ENCODE measurements at regions not wholly inside any gene's neighbourhood (a gene's known extent, or its start where the extent isn't known, plus 50 kb on each side); places are given as distances from the start of the nearest gene placed in this dataset.
"Not testable (repeated sequence)": the region's sequence is repeated elsewhere in the genome, so short reads cannot be mapped to it uniquely, and the experiment has no call there.

- not testable (repeated sequence) for DNase-seq
Measured at GRCh38 chr16:31581065-31581464, 53.4 kb downstream of the AHSP start.

DNA sequence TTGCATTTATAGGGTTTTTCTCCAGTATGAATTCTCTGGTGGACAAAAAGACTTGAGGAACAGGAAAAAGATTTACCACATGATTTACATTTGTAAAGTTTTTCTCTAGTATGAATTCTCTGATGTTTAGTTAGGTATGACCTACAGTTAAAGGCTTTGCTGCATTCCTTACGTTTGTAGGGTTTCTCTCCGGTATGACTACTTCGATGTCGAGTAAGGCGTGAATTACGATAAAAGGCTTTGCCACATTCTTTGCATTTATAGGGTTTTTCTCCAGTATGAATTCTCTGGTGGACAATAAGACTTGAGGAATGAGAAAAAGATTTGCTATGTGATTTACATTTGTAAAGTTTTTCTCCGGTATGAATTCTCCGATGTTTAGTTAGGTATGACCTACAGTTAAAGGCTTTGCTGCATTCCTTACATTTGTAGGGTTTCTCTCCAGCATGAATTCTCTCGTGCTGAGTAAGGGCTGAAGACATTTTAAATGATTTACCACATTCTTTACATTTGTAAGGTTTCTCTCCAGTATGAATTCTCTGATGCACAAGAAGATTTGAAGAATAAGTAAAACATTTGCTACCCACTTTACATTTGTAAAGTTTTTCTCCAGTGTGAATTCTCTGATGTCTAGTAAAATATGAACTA, 74.2 kb downstream of the AHSP start:
- not testable (repeated sequence) for DNase-seq

GRCh38 chr16:31618130-31618529, 90.4 kb downstream of the AHSP start:
- DNase-seq, result no peak

DNA sequence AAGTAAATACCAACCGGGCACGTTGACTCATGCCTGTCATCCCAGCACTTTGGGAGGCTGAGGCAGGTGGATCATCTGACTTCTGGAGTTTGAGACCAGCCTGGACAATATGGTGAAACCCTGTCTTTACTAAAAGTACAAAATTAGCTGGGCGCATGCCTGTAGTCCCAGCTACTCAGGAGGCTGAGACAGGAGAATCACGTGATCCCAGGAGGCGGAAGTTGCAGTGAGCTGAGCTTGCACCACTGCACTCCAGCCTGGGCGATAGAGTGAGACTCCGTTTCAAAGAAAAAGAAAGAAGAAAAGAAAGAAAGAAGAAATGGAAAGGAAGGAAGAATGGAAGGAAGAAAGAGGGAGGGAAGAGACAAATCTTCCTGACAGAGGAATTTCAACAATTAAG, 108.7 kb downstream of the AHSP start:
- DNase-seq, result no peak

DNA sequence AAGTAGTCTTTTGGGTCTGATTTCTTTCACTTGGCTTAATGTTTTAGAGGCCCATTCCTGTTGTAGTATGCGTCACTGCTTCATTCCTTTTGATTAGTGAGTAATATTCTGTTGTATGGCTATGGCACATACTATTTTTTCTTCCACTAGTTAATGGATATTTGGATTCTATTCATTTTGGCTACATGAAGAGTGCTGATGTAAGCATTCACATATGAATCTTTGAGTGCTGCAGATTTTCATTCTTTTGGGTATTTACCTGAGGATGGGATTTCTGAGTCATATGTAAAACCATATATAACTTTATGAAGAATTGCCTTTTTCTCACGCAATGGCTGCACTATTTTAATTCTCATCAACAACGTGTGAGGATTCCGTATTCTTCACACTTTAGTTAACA, 113.6 kb downstream of the AHSP start:
- no peak for DNase-seq

DNA sequence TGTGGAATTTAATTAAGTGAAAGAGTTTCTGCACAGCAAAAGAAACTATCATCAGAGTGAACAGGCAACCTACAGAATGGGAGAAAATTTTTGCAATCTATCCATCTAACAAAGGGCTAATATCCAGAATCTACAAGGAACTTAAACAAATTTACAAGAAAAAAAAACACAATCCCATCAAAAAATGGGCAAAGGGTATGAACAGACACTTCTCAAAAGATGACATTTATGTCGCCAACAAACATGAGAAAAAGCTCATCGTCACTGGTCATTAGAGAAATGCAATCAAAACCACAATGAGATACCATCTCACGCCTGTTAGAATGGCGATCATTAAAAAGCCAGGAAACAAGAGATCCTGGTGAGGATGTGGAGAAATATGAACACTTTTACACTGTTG, 128.0 kb downstream of the AHSP start:
- not testable (repeated sequence) for DNase-seq

DNA sequence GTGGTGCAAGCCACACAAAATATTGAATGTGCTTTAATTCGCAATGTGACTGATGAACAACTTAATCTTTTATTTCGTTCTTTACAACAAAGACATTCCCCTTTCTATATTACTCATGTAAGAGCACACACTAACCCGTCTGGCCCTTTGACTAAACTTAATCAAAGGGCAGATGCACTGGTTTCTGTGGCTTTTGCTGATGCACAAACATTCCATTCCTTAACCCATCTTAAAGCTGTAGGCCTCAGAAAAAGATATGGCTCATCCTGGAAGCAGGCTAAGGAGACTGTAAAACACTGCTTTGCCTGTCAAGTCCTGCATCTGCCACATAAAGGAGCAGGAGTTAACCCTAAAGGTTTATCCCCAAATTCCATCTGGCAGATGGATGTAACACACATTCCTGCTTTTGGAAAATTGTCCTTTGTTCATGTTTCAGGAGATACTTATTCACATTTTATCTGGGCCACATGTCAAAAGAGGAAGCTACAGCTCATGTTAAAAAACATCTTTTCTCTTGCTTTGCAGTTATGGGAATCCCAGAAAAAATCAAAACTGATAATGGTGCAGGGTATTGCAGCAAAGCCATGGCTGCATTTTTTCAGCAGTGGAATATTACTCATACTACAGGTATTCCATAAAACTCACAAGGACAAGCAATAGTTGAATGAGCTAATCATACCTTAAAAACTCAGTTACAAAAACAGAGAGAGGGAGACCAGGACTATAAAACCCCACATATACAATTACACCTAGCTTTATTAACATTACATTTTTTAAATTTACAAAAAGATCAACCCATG, 137.2 kb downstream of the AHSP start:
- no peak for DNase-seq

DNA sequence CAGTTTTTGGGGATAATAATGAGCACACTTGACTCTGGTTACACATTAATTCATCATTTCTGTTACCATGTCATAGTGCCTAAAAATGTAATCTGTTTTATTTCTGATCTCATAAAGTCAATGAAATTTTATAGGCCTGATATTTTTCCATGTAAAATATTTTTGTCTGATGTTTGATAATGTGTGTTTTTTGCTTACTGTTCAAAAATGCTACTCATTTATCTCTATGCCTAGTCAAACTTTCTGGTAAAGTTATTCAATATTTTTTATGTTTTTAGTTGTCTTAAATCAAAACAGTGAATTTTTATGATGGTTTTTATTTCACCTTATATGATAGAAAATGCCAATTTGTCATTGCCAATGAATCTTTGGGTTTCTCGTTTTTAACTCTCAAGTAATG, 147.0 kb downstream of the AHSP start:
- DNase-seq, result no peak

GRCh38 chr16:31676731-31677130, 149.0 kb downstream of the AHSP start:
- no peak for DNase-seq

- DNase-seq, result no peak
Measured at GRCh38 chr16:31678649-31679325, 151.1 kb downstream of the AHSP start.

GRCh38 chr16:31689331-31689730, 161.6 kb downstream of the AHSP start:
- not testable (repeated sequence) for DNase-seq

GRCh38 chr16:31692338-31692737, 164.6 kb downstream of the AHSP start:
- DNase-seq, result not testable (repeated sequence)

- no peak for DNase-seq
Measured at GRCh38 chr16:31693733-31694132, 166.0 kb downstream of the AHSP start.

- DNase-seq, result no peak
Measured at GRCh38 chr16:31694461-31694860, 166.8 kb downstream of the AHSP start.

GRCh38 chr16:31695667-31696066, 168.0 kb downstream of the AHSP start:
- no peak for DNase-seq

- no peak for DNase-seq
Measured at GRCh38 chr16:31696968-31697743, 169.5 kb downstream of the AHSP start.

GRCh38 chr16:31697744-31698125, 170.0 kb downstream of the AHSP start:
- DNase-seq, result no peak

DNA sequence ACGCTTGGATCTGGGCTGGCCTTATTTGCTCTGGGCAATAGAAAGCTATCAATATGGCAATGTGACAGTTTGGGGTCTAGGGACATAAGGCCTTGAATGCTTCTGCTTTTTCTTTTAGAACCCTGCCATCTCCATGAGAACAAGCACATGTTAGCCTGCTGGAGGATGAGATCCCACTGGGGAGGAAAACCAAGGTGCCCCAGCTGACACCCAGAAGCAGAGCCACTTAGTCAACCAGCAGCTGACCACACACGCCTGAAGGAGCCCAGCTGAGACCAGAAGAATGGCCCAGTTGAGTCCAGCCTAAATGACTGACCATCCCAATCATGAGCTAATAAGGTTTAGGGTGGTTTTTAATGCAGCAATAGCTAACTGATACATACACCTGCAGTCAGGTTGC, 171.2 kb downstream of the AHSP start:
- no peak for DNase-seq

DNA sequence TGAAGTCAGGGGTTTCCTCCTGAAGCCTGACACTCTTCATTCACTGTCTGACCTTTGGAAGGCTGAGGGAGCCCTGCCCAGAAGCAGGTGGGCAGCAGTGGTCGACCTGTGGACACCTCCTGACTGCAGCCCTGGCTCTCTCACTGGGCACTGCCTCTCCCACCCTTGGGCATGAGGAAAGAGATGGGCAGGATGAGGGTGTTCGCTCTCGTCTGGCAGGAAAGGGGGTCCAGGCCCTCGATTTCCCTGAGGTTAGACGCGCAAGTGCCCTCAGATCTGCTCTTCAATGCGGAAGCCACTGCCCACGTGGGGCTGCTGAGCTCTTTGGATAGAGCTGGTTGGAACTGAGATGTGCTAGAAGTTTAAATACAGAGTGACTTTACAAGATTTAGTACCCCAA, 171.9 kb downstream of the AHSP start:
- no peak for DNase-seq

GRCh38 chr16:31700200-31700529, 172.5 kb downstream of the AHSP start:
- DNase-seq, result peak in 14 of 58 donors; percentile 41 to 88 (median 79)

- DNase-seq, result peak in 43 of 58 donors; percentile 12 to 92 (median 66)
Measured at GRCh38 chr16:31700530-31701388, 172.8 kb upstream of the ZNF267 start.
